IPS DF 6.9 (cell line): ENCODE measurements at regions not wholly inside any gene's neighbourhood (a gene's known extent, or its start where the extent isn't known, plus 50 kb on each side); places are given as distances from the start of the nearest gene placed in this dataset.

Experiments
- DNase-seq: peaks from one replicate; pipeline ENCODE4 v3.0.0-alpha.2; 2013; ENCODE audit warnings: low read depth, low spot score
- H3K27ac ChIP-seq: one replicate; pipeline ENCODE4 v1.5.1; 2013; ENCODE audit warnings: low read length, control low read depth
- H3K27me3 ChIP-seq: 2 replicates; pipeline ENCODE4 v1.6.1; 2013; ENCODE audit warnings: mild to moderate bottlenecking, low read length; ENCODE audit not compliant: control insufficient read depth, insufficient read depth
- H3K36me3 ChIP-seq: 2 replicates; pipeline ENCODE4 v1.6.1; 2013; ENCODE audit warnings: low read length; ENCODE audit not compliant: control insufficient read depth, insufficient read depth
- H3K4me1 ChIP-seq: 2 replicates; pipeline ENCODE4 v1.6.1; 2013; ENCODE audit warnings: low read length; ENCODE audit not compliant: control insufficient read depth, insufficient read depth
- H3K4me3 ChIP-seq: 2 replicates; pipeline ENCODE4 v1.5.1; 2013; ENCODE audit warnings: mild to moderate bottlenecking, low read length
- H3K9me3 ChIP-seq: 2 replicates; pipeline ENCODE4 v1.6.1; 2013; ENCODE audit warnings: low read length, inconsistent platforms; ENCODE audit not compliant: control insufficient read depth, insufficient read depth
- WGBS: extraction: QIAGEN DNeasy Blood & Tissue Kit; methylation state at CpG from one replicate; pipeline ENCODE4 v1.1.7; 2013; ENCODE audit warnings: mixed read lengths, missing lambda C conversion rate; ENCODE audit not compliant: insufficient read length, insufficient coverage; 5-methylcytosine and 5-hydroxymethylcytosine counted together

- Histone ChIP-seq H3K4me3 (no peak overlapping the region), H3K4me1 (peaks cover 3% of the 10 kb centered on the region), H3K36me3 (no peaks in the 10 kb centered on the region), H3K9me3 (no peaks in the 10 kb centered on the region; the same call in 1 of the 2 replicates), H3K27ac (no peak overlapping the region), H3K27me3 (no peaks in the 10 kb centered on the region)
- WGBS, result no CpG with 5 or more reads among the region's 4 CpGs
- DNase-seq, result no peak
These were observed 258.9 kb upstream of the LDB2 start for GRCh38 chr4:17157304-17157703.

GRCh38 chr4:17155486-17155885, 257.0 kb upstream of the LDB2 start:
- DNase-seq, result no peak
- no peak overlapping the region for H3K4me3 ChIP-seq
- H3K36me3 ChIP-seq, result no peaks in the 10 kb centered on the region
- peaks cover 3% of the 10 kb centered on the region for H3K4me1 ChIP-seq
- no peaks in the 10 kb centered on the region; the same call in 1 of the 2 replicates for H3K9me3 ChIP-seq
- H3K27ac ChIP-seq, result no peak overlapping the region
- H3K27me3 ChIP-seq, result no peaks in the 10 kb centered on the region

GRCh38 chr4:17153572-17153971, 255.1 kb upstream of the LDB2 start:
- peaks cover 3% of the 10 kb centered on the region for H3K4me1 ChIP-seq
- H3K27ac ChIP-seq, result no peak overlapping the region
- no peaks in the 10 kb centered on the region for H3K27me3 ChIP-seq
- WGBS, result no CpG with 5 or more reads among the region's 6 CpGs
- no peaks in the 10 kb centered on the region for H3K36me3 ChIP-seq
- DNase-seq, result no peak
- H3K9me3 ChIP-seq, result no peaks in the 10 kb centered on the region; the same call in 1 of the 2 replicates
- no peak overlapping the region for H3K4me3 ChIP-seq

- Histone ChIP-seq H3K4me3 (no peak overlapping the region), H3K27ac (no peak overlapping the region), H3K27me3 (no peaks in the 10 kb centered on the region), H3K36me3 (no peaks in the 10 kb centered on the region), H3K9me3 (no peaks in the 10 kb centered on the region; the same call in 1 of the 2 replicates), H3K4me1 (peaks cover 3% of the 10 kb centered on the region)
- no peak for DNase-seq
- no CpG with 5 or more reads among the region's 6 CpGs for WGBS
These were observed 254.6 kb upstream of the LDB2 start for GRCh38 chr4:17152941-17153540.

- DNase-seq, result no peak
These were observed 243.8 kb upstream of the LDB2 start for GRCh38 chr4:17142232-17142711.

GRCh38 chr4:17138847-17139246, 240.4 kb upstream of the LDB2 start:
- H3K4me1 ChIP-seq, result no peaks in the 10 kb centered on the region
- H3K27me3 ChIP-seq, result no peaks in the 10 kb centered on the region
- no peak overlapping the region for H3K4me3 ChIP-seq
- H3K9me3 ChIP-seq, result no peaks in the 10 kb centered on the region; the same call in 1 of the 2 replicates
- DNase-seq, result no peak
- H3K27ac ChIP-seq, result no peak overlapping the region
- H3K36me3 ChIP-seq, result no peaks in the 10 kb centered on the region

More at GRCh38 chr4:17142232-17142711, 243.8 kb upstream of the LDB2 start:
- Histone ChIP-seq H3K4me1 (no peaks in the 10 kb centered on the region), H3K27me3 (no peaks in the 10 kb centered on the region), H3K9me3 (no peaks in the 10 kb centered on the region; the same call in 1 of the 2 replicates), H3K36me3 (no peaks in the 10 kb centered on the region), H3K4me3 (no peak overlapping the region), H3K27ac (no peak overlapping the region)

- Histone ChIP-seq H3K27ac (no peak overlapping the region), H3K36me3 (no peaks in the 10 kb centered on the region), H3K4me1 (no peaks in the 10 kb centered on the region), H3K4me3 (no peak overlapping the region), H3K9me3 (no peaks in the 10 kb centered on the region), H3K27me3 (no peaks in the 10 kb centered on the region)
- DNase-seq, result no peak
These were observed 236.1 kb upstream of the LDB2 start for GRCh38 chr4:17134565-17134964.

GRCh38 chr4:17134100-17134499, 235.7 kb upstream of the LDB2 start:
- no CpG with 5 or more reads among the region's 3 CpGs for WGBS
- no peak overlapping the region for H3K27ac ChIP-seq
- H3K36me3 ChIP-seq, result no peaks in the 10 kb centered on the region
- no peaks in the 10 kb centered on the region for H3K4me1 ChIP-seq
- no peaks in the 10 kb centered on the region for H3K9me3 ChIP-seq
- no peaks in the 10 kb centered on the region for H3K27me3 ChIP-seq
- no peak overlapping the region for H3K4me3 ChIP-seq
- DNase-seq, result no peak

- Histone ChIP-seq H3K27ac (no peak overlapping the region), H3K27me3 (no peaks in the 10 kb centered on the region), H3K9me3 (no peaks in the 10 kb centered on the region), H3K4me3 (no peak overlapping the region), H3K36me3 (no peaks in the 10 kb centered on the region), H3K4me1 (no peaks in the 10 kb centered on the region)
- WGBS, result no CpG with 5 or more reads among the region's 2 CpGs
- DNase-seq, result no peak
These were observed 233.8 kb upstream of the LDB2 start for GRCh38 chr4:17132226-17132625.

GRCh38 chr4:17128268-17128667, 229.8 kb upstream of the LDB2 start:
- no CpG with 5 or more reads among the region's 2 CpGs for WGBS
- Histone ChIP-seq H3K4me1 (no peaks in the 10 kb centered on the region), H3K36me3 (no peaks in the 10 kb centered on the region), H3K27ac (no peak overlapping the region), H3K27me3 (no peaks in the 10 kb centered on the region), H3K9me3 (no peaks in the 10 kb centered on the region), H3K4me3 (no peak overlapping the region)
- DNase-seq, result no peak

GRCh38 chr4:17126321-17126966, 228.0 kb upstream of the LDB2 start:
- DNase-seq, result no peak
- Histone ChIP-seq H3K36me3 (no peaks in the 10 kb centered on the region), H3K4me1 (no peaks in the 10 kb centered on the region), H3K27ac (no peak overlapping the region), H3K27me3 (no peaks in the 10 kb centered on the region), H3K9me3 (no peaks in the 10 kb centered on the region), H3K4me3 (no peak overlapping the region)
- WGBS, result no CpG with 5 or more reads among the region's 1 CpG
